ENCODE measurements at regions not wholly inside any gene's neighbourhood (a gene's known extent, or its start where the extent isn't known, plus 50 kb on each side); places are given as distances from the start of the nearest gene placed in this dataset.

- no peak overlapping the region for H3K4me3 ChIP-seq (ENCODE audit: low read length)
- TF ChIP-seq, protein P1, sequence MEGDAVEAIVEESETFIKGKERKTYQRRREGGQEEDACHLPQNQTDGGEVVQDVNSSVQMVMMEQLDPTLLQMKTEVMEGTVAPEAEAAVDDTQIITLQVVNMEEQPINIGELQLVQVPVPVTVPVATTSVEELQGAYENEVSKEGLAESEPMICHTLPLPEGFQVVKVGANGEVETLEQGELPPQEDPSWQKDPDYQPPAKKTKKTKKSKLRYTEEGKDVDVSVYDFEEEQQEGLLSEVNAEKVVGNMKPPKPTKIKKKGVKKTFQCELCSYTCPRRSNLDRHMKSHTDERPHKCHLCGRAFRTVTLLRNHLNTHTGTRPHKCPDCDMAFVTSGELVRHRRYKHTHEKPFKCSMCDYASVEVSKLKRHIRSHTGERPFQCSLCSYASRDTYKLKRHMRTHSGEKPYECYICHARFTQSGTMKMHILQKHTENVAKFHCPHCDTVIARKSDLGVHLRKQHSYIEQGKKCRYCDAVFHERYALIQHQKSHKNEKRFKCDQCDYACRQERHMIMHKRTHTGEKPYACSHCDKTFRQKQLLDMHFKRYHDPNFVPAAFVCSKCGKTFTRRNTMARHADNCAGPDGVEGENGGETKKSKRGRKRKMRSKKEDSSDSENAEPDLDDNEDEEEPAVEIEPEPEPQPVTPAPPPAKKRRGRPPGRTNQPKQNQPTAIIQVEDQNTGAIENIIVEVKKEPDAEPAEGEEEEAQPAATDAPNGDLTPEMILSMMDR (IDR thresholded peaks at IDR 0.05; ENCODE audit: insufficient read depth, low read depth, low read length, missing control alignments), result no peak
- DNase-seq (ENCODE audit: low read depth), result peak; percentile 98
These were observed 81.4 kb downstream of the ACAA2 start for GRCh38 chr18:49731860-49732311.

GRCh38 chr18:49731421-49731841 is 81.9 kb downstream of the ACAA2 start:
- H3K4me3 ChIP-seq (ENCODE audit: low read length), result no peak overlapping the region
- peak; percentile 80 for DNase-seq (ENCODE audit: low read depth)
- TF ChIP-seq, protein P1 (IDR thresholded peaks at IDR 0.05; ENCODE audit: insufficient read depth, low read depth, low read length, missing control alignments), result no peak

- H3K4me3 ChIP-seq (ENCODE audit: low read length), result no peak overlapping the region
- DNase-seq (ENCODE audit: low read depth), result no peak
- TF ChIP-seq, protein P1 (IDR thresholded peaks at IDR 0.05; ENCODE audit: insufficient read depth, low read depth, low read length, missing control alignments), result no peak
These were observed 82.4 kb downstream of the ACAA2 start for GRCh38 chr18:49730951-49731391.

- DNase-seq (ENCODE audit: low read depth), result peak; percentile 57
- TF ChIP-seq, protein P1 (IDR thresholded peaks at IDR 0.05; ENCODE audit: insufficient read depth, low read depth, low read length, missing control alignments), result peak; percentile 66
- no peak overlapping the region for H3K4me3 ChIP-seq (ENCODE audit: low read length)
These were observed 84.8 kb downstream of the ACAA2 start for GRCh38 chr18:49728542-49728941.

- TF ChIP-seq, protein P1 (IDR thresholded peaks at IDR 0.05; ENCODE audit: insufficient read depth, low read depth, low read length, missing control alignments), result no peak
- DNase-seq (ENCODE audit: low read depth), result no peak
- H3K4me3 ChIP-seq (ENCODE audit: low read length), result no peak overlapping the region
These were observed 85.5 kb downstream of the ACAA2 start for GRCh38 chr18:49727816-49728215.

DNA sequence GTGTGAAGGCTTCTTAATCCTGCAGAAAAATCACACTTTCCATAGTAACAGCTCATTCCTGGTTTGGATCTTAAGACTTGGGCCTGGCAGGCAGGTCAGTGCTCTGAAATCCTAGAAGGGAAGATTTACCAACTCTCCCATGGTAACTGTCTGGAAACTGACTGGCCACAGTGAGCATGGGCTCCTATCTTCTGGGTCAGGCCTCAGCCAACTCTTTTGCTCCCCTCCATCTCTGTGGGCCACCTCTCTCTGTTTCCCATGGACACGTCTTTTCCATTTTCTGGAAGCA is 86.7 kb downstream of the ACAA2 start:
- no peak for DNase-seq (ENCODE audit: low read depth)
- H3K4me3 ChIP-seq (ENCODE audit: low read length), result no peak overlapping the region
- TF ChIP-seq, protein P1 (IDR thresholded peaks at IDR 0.05; ENCODE audit: insufficient read depth, low read depth, low read length, missing control alignments), result no peak

- peak; percentile 64 for DNase-seq (ENCODE audit: low read depth)
- no peak overlapping the region for H3K4me3 ChIP-seq (ENCODE audit: low read length)
- TF ChIP-seq, protein P1 (IDR thresholded peaks at IDR 0.05; ENCODE audit: insufficient read depth, low read depth, low read length, missing control alignments), result no peak
These were observed 87.3 kb downstream of the ACAA2 start for GRCh38 chr18:49725809-49726674.
